OCI-LY1 (cell line): ENCODE measurements at regions not wholly inside any gene's neighbourhood (a gene's known extent, or its start where the extent isn't known, plus 50 kb on each side); places are given as distances from the start of the nearest gene placed in this dataset.

Experiments used
- H2AFZ ChIP-seq: fragments of 200-600 bp; sonication (generic), shearing (Covaris generic); 2 replicates; pipeline ENCODE4 v1.6.0; 2014; ENCODE audit warnings: antibody characterized with exemption, mild to moderate bottlenecking, low read length
- H3F3A ChIP-seq: fragments of 200-600 bp; sonication (generic), shearing (Covaris generic); 2 replicates; pipeline ENCODE4 v1.6.0; 2014; ENCODE audit warnings: mild to moderate bottlenecking, antibody characterized with exemption, low read length, moderate library complexity; ENCODE audit not compliant: insufficient read depth
- H3K27ac ChIP-seq: fragments of 200-600 bp; sonication (generic); 2 replicates; pipeline ENCODE4 v1.5.1; 2014; ENCODE audit warnings: low read length, mixed run types, mild to moderate bottlenecking, low read depth; ENCODE audit not compliant: poor library complexity, severe bottlenecking
- H3K27me3 ChIP-seq: fragments of 200-600 bp; sonication (generic); 2 replicates; pipeline ENCODE4 v1.6.0; 2014; ENCODE audit warnings: antibody characterized with exemption, mild to moderate bottlenecking, low read length, moderate library complexity; ENCODE audit not compliant: insufficient read depth
- H3K36me3 ChIP-seq: fragments of 200-600 bp; sonication (generic); 2 replicates; pipeline ENCODE4 v1.6.1; 2014; ENCODE audit warnings: mild to moderate bottlenecking, antibody characterized with exemption, low read length, moderate library complexity, mixed read lengths; ENCODE audit not compliant: insufficient read depth
- H3K4me1 ChIP-seq: fragments of 200-600 bp; sonication (generic); 2 replicates; pipeline ENCODE4 v1.5.1; 2014; ENCODE audit warnings: mild to moderate bottlenecking, low read length, moderate library complexity; ENCODE audit not compliant: insufficient read depth, severe bottlenecking
- H3K4me2 ChIP-seq: fragments of 200-600 bp; sonication (generic), shearing (Covaris generic); 2 replicates; pipeline ENCODE4 v1.6.1; 2014; ENCODE audit warnings: low read length
- H3K4me3 ChIP-seq: fragments of 200-600 bp; sonication (generic); 2 replicates; pipeline ENCODE4 v1.5.1; 2014; ENCODE audit warnings: low read length, low read depth, mild to moderate bottlenecking, mixed read lengths; ENCODE audit not compliant: poor library complexity, severe bottlenecking
- H3K79me2 ChIP-seq: fragments of 200-600 bp; shearing (Covaris generic); 2 replicates; pipeline ENCODE4 v1.6.1; 2016; ENCODE audit warnings: mixed run types, low read length, mixed read lengths; ENCODE audit not compliant: insufficient read depth
- H3K9ac ChIP-seq: fragments of 200-600 bp; sonication (generic), shearing (Covaris generic); 2 replicates; pipeline ENCODE4 v1.6.1; 2014; ENCODE audit warnings: mild to moderate bottlenecking, low read length, mixed read lengths
- H3K9me2 ChIP-seq: fragments of 200-600 bp; sonication (generic), shearing (Covaris generic); 2 replicates; pipeline ENCODE4 v1.6.1; 2014; ENCODE audit warnings: low read depth, mild to moderate bottlenecking, low read length, mixed read lengths
- H3K9me3 ChIP-seq: fragments of 200-600 bp; shearing (Covaris generic); 2 replicates; pipeline ENCODE4 v1.6.1; 2014; ENCODE audit warnings: low read length, mixed read lengths
- H4K20me1 ChIP-seq: fragments of 200-600 bp; sonication (generic), shearing (Covaris generic); 2 replicates; pipeline ENCODE4 v1.6.0; 2016; ENCODE audit warnings: mild to moderate bottlenecking, low read length; ENCODE audit not compliant: insufficient read depth
- CTCF ChIP-seq: fragments of 200-600 bp; sonication (generic), shearing (Covaris generic); IDR thresholded peaks from 2 replicates; pipeline ENCODE4 v1.5.1; 2017; ENCODE audit warnings: mild to moderate bottlenecking, antibody characterized with exemption, low read length, moderate library complexity, mixed read lengths
- EZH2 ChIP-seq: fragments of 200-600 bp; sonication (generic), shearing (Covaris generic); IDR thresholded peaks from 2 replicates; pipeline ENCODE4 v1.8.0; 2017; ENCODE audit warnings: borderline replicate concordance, mixed run types, mild to moderate bottlenecking, antibody characterized with exemption, low read length, moderate library complexity, mixed read lengths

- no peaks in the 10 kb centered on the region for H3K79me2 ChIP-seq
- no peaks in the 10 kb centered on the region; the same call in 1 of the 2 replicates for H3K27me3 ChIP-seq
- no peaks in the 10 kb centered on the region for H3F3A ChIP-seq
- H3K36me3 ChIP-seq = no peaks in the 10 kb centered on the region
- H3K9me2 ChIP-seq = no peaks in the 10 kb centered on the region
- H3K4me1 ChIP-seq = no peaks in the 10 kb centered on the region
- H3K9ac ChIP-seq = no peak overlapping the region
- H3K4me3 ChIP-seq = no peak overlapping the region
- no peak overlapping the region for H3K4me2 ChIP-seq
- no peak overlapping the region for H3K27ac ChIP-seq
- no peaks in the 10 kb centered on the region for H3K9me3 ChIP-seq
- no peak overlapping the region for H2AFZ ChIP-seq
- H4K20me1 ChIP-seq = no peaks in the 10 kb centered on the region
- TF ChIP-seq CTCF (no peak), EZH2 (no peak)
These were observed 351.4 kb upstream of the CDH4 start for GRCh38 chr20:60900618-60901017.

DNA sequence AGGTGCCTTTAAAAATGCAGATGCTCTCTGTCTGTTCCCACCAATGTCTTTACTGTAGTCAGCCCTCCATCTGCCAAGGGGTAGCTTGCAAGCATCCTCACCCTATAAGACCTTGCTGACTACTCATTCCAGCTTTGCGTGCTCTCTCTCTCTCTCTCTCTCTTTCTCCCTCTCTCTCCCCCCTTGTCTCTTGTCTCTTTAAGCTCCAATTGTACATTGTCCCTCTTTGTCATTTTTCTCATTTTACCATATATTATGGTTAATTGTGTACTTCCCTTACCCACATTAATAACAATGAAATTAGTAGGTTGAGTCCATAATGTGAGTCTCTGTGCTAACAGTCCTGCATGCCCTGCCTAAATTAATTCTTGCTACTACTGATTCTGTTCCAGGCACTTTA is 350.2 kb upstream of the CDH4 start:
- TF ChIP-seq EZH2 = no peak
- TF ChIP-seq CTCF = no peak
- H3K9me2 ChIP-seq = no peaks in the 10 kb centered on the region

DNA sequence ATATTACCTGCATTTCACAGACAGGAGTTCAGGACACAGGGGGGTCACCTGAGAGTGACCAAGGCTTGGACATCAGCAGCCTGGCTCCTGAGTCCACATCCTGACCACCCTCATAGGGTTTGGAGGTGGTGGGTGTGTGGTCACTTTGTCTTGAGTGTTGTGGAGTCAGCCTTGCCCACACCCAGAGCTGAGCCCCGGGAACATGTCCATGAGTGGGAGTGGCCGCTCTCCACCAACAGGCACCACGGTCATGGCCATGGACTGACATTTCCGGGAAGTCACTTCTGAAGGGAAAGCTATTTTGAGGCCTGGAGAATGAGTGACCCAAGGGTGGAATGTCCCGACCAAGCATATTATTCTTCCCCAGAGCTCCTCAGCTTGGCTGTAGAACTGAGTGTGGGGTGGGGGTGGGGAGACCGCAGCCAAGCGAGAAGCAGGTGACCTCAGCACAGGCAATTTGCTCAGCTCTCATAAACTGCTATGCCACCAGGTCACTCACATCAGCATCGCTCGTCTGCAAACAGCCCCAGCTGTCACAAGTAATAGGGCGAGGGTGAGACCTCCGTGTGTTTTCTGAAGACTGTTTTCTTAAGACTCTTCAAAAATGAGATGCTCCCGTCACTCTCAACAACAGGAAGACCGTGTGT is 348.6 kb upstream of the CDH4 start:
- no peaks in the 10 kb centered on the region; the same call in 1 of the 2 replicates for H3K27me3 ChIP-seq
- no peak for TF ChIP-seq EZH2
- H3K4me2 ChIP-seq = no peak overlapping the region
- no peaks in the 10 kb centered on the region for H4K20me1 ChIP-seq
- no peaks in the 10 kb centered on the region for H3F3A ChIP-seq
- no peak overlapping the region for H3K4me3 ChIP-seq
- no peaks in the 10 kb centered on the region for H3K36me3 ChIP-seq
- no peak overlapping the region for H2AFZ ChIP-seq
- H3K79me2 ChIP-seq = no peaks in the 10 kb centered on the region
- H3K9me3 ChIP-seq = no peaks in the 10 kb centered on the region
- H3K9ac ChIP-seq = no peak overlapping the region
- no peaks in the 10 kb centered on the region for H3K9me2 ChIP-seq
- no peaks in the 10 kb centered on the region for H3K4me1 ChIP-seq
- H3K27ac ChIP-seq = no peak overlapping the region

More for the DNA sequence above, 350.2 kb upstream of the CDH4 start:
- no peaks in the 10 kb centered on the region for H3K36me3 ChIP-seq
- H3K27me3 ChIP-seq = no peaks in the 10 kb centered on the region; the same call in 1 of the 2 replicates
- no peak overlapping the region for H3K27ac ChIP-seq
- H3F3A ChIP-seq = no peaks in the 10 kb centered on the region
- H3K9ac ChIP-seq = no peak overlapping the region
- no peak overlapping the region for H3K4me2 ChIP-seq
- H4K20me1 ChIP-seq = no peaks in the 10 kb centered on the region
- H3K4me3 ChIP-seq = no peak overlapping the region
- H3K79me2 ChIP-seq = no peaks in the 10 kb centered on the region
- no peaks in the 10 kb centered on the region for H3K9me3 ChIP-seq
- no peak overlapping the region for H2AFZ ChIP-seq
- H3K4me1 ChIP-seq = no peaks in the 10 kb centered on the region

DNA sequence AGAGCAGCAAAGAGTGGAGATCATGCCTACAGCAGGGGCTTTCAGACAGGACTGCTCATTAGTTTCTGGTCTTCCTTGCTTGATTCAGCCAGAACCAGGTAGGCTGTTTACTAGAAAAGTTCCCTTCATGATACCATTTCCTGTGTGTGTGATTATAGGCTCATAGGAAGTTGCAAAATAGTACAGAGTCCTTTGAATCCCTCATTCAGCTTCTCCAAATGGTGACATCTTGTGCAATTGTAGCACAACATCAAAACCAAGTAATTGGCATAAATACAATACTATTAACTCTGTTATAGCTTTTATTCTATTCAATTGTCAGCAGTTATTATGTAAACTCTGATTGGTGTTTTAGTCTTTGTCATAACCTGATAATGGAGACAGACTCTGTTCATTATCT is 347.3 kb upstream of the CDH4 start:
- H3K4me2 ChIP-seq = no peak overlapping the region
- no peak overlapping the region for H2AFZ ChIP-seq
- no peaks in the 10 kb centered on the region for H3K36me3 ChIP-seq
- TF ChIP-seq CTCF (no peak), EZH2 (no peak)
- no peaks in the 10 kb centered on the region for H3F3A ChIP-seq
- H3K9me3 ChIP-seq = no peaks in the 10 kb centered on the region
- no peak overlapping the region for H3K4me3 ChIP-seq
- no peaks in the 10 kb centered on the region for H4K20me1 ChIP-seq
- no peaks in the 10 kb centered on the region for H3K9me2 ChIP-seq
- H3K27ac ChIP-seq = no peak overlapping the region
- no peaks in the 10 kb centered on the region for H3K79me2 ChIP-seq
- no peaks in the 10 kb centered on the region for H3K4me1 ChIP-seq
- no peak overlapping the region for H3K9ac ChIP-seq
- H3K27me3 ChIP-seq = no peaks in the 10 kb centered on the region; the same call in 1 of the 2 replicates
